HG03139 (cell line): ENCODE measurements at regions not wholly inside any gene's neighbourhood (a gene's known extent, or its start where the extent isn't known, plus 50 kb on each side); places are given as distances from the start of the nearest gene placed in this dataset.

Experiments
- ATAC-seq: cut with Tn5 transposase; IDR thresholded peaks from one replicate; pipeline ENCODE4 v1.9.1; 2021; ENCODE audit not compliant: unreplicated experiment

- no peak for ATAC-seq
Measured at GRCh38 chr1:82542766-82543165, 742.0 kb downstream of the ADGRL2 start.

DNA sequence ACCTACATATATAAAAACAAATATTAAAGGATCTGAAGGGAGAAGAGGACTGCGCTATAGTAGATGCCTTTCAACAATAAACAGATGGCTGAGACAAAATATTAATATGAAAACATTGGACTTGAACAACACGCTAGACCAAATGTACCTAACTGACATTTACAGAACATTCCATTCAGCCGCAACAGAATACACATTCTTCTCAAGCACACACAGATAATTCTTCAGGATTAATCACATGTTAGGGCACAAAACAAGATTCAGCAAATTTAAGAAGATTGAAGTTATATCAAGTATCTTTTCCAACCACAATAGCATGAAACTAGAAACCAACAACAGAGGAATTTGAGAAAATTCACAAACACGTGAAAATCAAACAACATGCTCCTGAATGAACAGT lies 741.4 kb downstream of the ADGRL2 start:
- ATAC-seq = no peak

DNA sequence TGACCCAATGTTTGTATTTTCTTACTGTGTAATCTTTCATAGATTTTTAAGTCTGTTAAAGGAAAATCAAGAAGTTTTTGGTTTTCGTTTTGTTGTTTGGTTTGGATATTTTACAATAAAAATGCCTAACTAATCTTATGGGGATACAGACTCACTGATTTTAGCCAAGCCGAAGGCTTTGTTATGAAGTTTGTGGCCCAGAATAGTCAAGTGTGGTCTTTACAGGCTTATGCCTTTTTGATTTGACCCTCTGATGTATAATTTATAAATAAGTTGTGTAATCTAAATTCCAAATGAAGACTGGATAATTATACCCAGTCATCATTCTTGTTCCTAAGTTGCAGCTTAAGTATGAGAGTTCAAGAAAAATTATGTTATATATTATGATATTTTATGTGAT lies 739.3 kb downstream of the ADGRL2 start:
- ATAC-seq = no peak

DNA sequence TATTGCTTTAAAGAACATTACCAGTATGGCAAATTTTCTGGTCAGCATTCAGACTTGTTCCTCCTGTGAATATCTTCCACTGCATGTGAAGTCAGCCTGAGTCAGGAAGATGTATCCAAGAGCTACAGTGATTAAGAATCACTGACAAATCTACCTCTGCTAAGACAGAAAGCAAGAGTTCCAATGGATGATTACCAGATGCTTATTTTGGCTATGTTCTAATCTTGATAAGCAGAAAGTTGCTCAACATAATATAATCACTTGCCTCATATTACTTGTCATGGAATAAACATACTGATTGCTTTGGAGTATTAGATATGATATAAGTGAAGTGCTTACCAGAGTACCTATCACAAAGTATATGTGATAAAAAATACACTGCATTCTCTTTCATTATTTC lies 738.1 kb downstream of the ADGRL2 start:
- no peak for ATAC-seq

GRCh38 chr1:82534996-82535395 lies 734.3 kb downstream of the ADGRL2 start:
- ATAC-seq = no peak

DNA sequence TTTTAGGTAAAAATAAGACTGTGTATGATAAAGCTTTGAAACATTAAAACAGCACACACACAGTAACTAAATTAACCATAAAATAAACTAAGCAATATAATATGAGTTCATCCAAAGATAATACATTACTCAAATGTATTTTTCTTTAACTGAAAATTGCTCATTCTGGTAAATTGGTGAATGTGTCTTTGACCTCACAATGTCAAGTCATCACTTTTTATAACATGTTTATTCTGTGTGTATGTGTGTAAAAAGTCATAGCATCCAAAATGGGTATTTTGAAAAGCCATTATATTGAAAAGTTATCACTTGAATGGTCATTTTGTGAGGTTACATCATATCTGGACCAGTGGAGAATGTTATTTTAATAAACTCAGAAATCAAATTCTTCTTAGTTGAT lies 724.6 kb downstream of the ADGRL2 start:
- ATAC-seq = no peak

- ATAC-seq = no peak
Measured at GRCh38 chr1:82520611-82521010, 719.9 kb downstream of the ADGRL2 start.

GRCh38 chr1:82517586-82517985 lies 716.9 kb downstream of the ADGRL2 start:
- no peak for ATAC-seq

DNA sequence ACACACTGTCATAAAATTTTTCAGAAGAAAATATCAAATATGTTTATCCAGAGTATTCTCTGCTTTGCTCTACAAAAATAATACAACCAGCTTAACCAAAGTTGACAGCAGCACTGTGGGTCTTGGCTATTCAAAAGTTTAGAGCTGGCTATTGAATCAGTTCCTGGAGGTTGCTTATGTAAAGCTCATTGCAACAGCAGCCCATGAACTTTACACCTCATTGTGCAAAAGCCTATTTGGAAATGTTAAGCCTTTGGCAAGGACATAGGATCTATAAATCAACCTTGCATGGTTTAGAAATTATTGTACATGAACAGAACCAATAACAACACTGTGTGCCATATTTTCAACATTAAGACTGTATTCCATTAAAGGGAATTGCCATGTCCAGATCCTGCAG lies 714.9 kb downstream of the ADGRL2 start:
- ATAC-seq = no peak

- no peak for ATAC-seq
Measured at GRCh38 chr1:82511441-82511840, 710.7 kb downstream of the ADGRL2 start.

DNA sequence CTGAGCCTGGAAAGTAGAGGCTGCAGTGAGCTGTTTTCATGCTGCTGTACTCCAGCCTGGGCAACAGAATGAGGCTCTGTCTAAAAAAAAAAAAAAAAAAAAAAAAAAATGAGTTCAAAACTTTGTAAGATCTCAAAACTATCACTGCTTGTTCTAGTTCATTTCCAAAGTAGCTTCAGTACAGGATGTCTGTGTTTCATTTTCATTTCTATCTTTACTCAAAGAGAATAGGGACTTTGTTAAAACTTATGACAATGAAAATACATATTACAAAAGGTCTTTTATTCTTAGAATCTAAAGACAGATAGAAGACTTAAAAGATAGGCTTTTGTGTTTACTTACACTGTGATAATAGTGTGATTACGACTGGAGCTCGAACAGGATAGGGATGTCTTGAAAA lies 709.7 kb downstream of the ADGRL2 start:
- ATAC-seq = no peak

DNA sequence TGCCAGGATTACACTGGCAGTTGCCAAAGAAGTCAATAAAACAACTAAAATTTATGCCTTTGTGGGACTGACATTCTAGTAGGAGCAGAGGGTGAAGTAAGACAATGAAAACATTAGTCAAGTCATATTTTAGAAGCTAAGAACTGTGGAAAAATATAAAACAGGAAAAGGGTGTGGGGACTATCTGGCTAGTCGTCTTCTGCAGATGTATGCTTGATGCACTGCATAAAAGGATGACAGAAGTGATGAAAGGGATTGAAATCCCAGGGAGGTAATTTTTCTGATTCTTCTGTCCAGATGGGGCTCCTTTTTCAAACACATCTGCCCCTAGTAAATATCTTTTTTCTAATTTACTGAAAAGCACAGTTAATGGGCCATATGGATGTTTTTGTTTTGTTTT lies 706.3 kb downstream of the ADGRL2 start:
- ATAC-seq = no peak

DNA sequence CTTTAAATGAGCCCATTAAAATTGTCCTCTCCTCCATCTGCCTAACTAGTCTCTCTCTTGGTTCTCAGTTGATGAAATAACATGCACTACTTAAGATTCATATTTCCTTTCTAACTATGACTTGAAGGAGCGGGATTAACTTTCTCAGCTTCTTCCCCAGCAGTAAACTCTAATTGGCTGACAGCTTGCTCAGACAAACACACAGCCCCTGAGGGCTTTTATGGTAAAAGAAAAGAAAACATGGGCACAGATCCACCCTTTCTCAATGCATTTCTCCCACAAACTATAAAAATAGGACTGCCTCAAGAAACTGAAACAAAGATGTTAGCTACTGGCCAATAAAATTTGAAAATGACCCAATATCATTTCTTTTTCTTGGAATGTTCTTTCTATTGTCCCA lies 703.1 kb downstream of the ADGRL2 start:
- ATAC-seq = no peak

DNA sequence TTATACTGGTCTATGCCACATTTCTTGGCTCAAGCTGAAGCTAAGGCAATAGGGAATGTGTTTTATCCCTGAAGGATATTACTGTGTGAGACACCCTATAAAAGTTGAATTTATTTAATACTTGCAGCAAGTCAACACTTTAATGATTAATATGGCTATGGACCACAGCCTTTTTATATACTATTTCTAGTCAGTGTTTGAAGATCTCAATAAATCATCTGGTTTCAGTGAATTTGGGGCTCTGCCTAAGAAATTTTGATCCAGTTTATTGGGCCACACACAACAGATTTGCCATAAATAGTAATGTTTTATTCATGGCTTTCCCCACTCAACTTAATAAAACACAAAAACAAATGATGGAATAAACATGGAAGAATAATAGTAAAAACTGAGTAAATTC lies 698.3 kb downstream of the ADGRL2 start:
- ATAC-seq = no peak

DNA sequence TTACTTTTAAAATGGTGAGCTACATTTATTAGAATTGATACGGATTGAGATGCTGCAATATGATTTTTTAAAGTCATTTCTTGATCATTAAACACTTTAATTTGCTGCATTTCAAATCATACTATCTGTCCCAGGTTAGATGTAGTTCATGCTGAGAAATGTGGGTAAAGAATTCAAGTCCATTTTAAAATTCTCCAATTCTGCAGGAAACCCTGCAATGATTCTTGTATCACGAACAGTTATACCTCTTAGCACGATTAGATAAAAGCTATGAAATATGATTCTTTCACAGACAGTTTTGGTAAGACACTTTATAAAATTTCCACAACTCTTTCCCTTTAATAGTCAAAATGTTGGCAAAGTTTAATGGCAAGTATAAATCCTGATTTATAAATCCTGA lies 693.4 kb downstream of the ADGRL2 start:
- no peak for ATAC-seq

DNA sequence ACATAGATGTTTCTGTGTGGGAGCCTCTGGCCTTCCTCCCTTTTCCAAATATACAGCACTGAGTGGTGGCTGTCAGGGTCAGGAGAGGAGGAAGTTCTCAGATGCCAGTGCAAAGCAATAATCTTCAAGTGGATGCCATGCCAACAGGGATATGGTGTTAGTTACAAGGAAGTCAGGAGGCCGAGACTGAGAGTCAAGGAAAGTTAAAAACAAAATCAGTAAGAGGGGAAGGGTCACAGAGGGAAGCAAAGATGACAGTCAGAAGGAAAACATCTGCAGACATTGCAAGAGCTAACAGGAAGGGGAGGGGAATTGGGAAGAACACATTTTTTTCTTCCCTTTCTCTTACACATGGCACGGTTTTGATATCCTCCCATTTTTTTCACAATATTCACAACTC lies 691.4 kb downstream of the ADGRL2 start:
- ATAC-seq = no peak

GRCh38 chr1:82491301-82492048 lies 690.7 kb downstream of the ADGRL2 start:
- ATAC-seq = no peak

GRCh38 chr1:82487778-82488177 lies 687.0 kb downstream of the ADGRL2 start:
- ATAC-seq = no peak

DNA sequence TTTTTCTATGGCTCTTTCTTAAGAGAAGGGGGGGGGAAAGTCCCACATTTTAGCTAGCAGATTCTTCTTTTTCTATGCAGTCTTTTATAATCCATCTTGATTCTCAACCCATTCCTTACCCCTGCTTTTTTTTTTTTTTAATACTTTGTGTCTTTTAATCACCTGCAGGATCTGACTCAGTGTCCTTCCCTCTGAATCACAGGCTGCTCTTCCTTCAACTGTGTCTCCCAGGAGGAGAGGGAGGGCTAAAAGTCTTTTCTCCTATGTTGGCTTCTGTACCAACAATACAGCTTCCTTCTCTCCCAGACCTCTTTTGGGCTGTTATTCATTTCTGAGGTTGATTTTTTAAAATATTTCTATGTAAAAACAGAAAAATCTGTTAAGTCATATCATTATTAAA lies 686.2 kb downstream of the ADGRL2 start:
- no peak for ATAC-seq

- no peak for ATAC-seq
Measured at GRCh38 chr1:82486468-82486867, 685.7 kb downstream of the ADGRL2 start.

DNA sequence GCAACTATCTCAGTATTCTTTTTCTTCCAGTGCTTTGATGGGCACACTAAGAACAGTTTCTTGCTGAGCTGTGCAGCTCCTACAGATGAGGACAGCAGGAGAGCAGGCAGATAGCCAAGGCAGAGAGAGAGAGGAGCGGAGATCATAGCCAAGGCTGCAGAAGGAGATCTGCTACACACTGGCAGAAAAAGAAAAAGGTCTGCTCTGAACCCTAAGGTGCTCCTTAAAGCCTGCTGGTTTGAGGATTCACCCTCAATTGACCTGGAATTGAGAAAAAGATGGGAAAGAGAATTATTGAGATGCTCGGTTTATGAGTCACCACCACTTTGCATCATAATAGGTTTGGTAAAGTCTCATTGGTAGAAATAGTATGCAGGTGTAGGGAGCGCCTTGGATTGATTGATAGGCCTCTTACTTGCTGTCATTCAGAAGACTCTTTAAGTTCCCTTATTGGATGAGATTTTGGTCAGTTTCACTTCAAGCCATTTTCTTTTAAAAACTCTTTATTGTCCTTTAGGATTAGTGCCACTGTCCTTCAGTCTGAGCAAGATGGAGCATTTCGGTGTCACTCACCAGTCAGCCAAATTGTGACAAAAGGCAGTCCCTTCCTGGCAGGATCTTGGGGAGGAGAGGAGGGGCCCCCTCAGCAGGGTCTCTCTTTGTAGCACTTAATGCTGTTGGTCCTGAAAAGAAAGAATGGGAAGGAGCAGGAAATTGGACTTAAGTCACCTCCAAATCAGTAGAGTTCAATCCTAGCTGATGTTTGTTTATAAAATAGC lies 685.0 kb downstream of the ADGRL2 start:
- ATAC-seq = no peak

GRCh38 chr1:82483146-82483545 lies 682.4 kb downstream of the ADGRL2 start:
- no peak for ATAC-seq

GRCh38 chr1:82478916-82479315 lies 678.2 kb downstream of the ADGRL2 start:
- ATAC-seq = no peak
